G401.6 (cell line): ENCODE measurements at regions not wholly inside any gene's neighbourhood (a gene's known extent, or its start where the extent isn't known, plus 50 kb on each side); places are given as distances from the start of the nearest gene placed in this dataset.

ENCODE experiments used
- FAIRE-seq: peaks from 2 replicates; lab custom pipeline; 2012; peaks lifted over from hg19 to GRCh38; lab: Jason Lieb, UNC

GRCh38 chr20:48275286-48276020, 490.2 kb upstream of the SULF2 start:
- FAIRE-seq = no peak

GRCh38 chr20:48273843-48274242, 488.6 kb upstream of the SULF2 start:
- FAIRE-seq = no peak

- no peak for FAIRE-seq
Observed at GRCh38 chr20:48270885-48271284, 485.6 kb upstream of the SULF2 start.

- no peak for FAIRE-seq
Observed at GRCh38 chr20:48267860-48268633, 482.8 kb upstream of the SULF2 start.

GRCh38 chr20:48266571-48266970, 481.3 kb upstream of the SULF2 start:
- no peak for FAIRE-seq

- no peak for FAIRE-seq
Observed at GRCh38 chr20:48265791-48266190, 480.5 kb upstream of the SULF2 start.

GRCh38 chr20:48262955-48263354, 477.7 kb upstream of the SULF2 start:
- no peak for FAIRE-seq

- no peak for FAIRE-seq
Observed at GRCh38 chr20:48262466-48262865, 477.2 kb upstream of the SULF2 start.

- no peak for FAIRE-seq
Observed at GRCh38 chr20:48261398-48261910, 476.2 kb upstream of the SULF2 start.

GRCh38 chr20:48260129-48260756, 475.0 kb upstream of the SULF2 start:
- FAIRE-seq = no peak

- FAIRE-seq = no peak
Observed at GRCh38 chr20:48259456-48259855, 474.2 kb upstream of the SULF2 start.

GRCh38 chr20:48257833-48258232, 472.6 kb upstream of the SULF2 start:
- FAIRE-seq = no peak

- no peak for FAIRE-seq
Observed at GRCh38 chr20:48247961-48248360, 462.7 kb upstream of the SULF2 start.

GRCh38 chr20:48246061-48246790, 460.9 kb upstream of the SULF2 start:
- no peak for FAIRE-seq

- no peak for FAIRE-seq
Observed at GRCh38 chr20:48242623-48243022, 457.3 kb upstream of the SULF2 start.

GRCh38 chr20:48241482-48241881, 456.2 kb upstream of the SULF2 start:
- no peak for FAIRE-seq

- FAIRE-seq = no peak
Observed at GRCh38 chr20:48238781-48239180, 453.5 kb upstream of the SULF2 start.

GRCh38 chr20:48238326-48238725, 453.0 kb upstream of the SULF2 start:
- FAIRE-seq = no peak

GRCh38 chr20:48236000-48236970, 451.0 kb upstream of the SULF2 start:
- no peak for FAIRE-seq

- FAIRE-seq = no peak
Observed at GRCh38 chr20:48234951-48235350, 449.7 kb upstream of the SULF2 start.

- FAIRE-seq = no peak
Observed at GRCh38 chr20:48231253-48231930, 446.1 kb upstream of the SULF2 start.
